Left lung (tissue), 4 donors: ENCODE measurements at regions not wholly inside any gene's neighbourhood (a gene's known extent, or its start where the extent isn't known, plus 50 kb on each side); places are given as distances from the start of the nearest gene placed in this dataset.

Experiments
- ATAC-seq: fragments of 200-7000 bp; cut with Tn5 transposase; one replicate; pipeline ENCODE4 v1.9.1; 2020; ENCODE audit warnings: moderate library complexity
- DNase-seq, 4 donors: peaks; one replicate each; pipeline ENCODE4 v3.0.0-alpha.2; 2013 to 2020
- H3K27ac ChIP-seq, 2 donors: fragments of 200-600 bp; sonication (generic) in 1 of 2; one replicate each; pipeline versions ENCODE4 v1.5.0 to v1.8.0; 2020 to 2021
- H3K27me3 ChIP-seq, 2 donors: fragments of 200-600 bp; sonication (generic) in 1 of 2; one replicate each; pipeline versions ENCODE4 v1.5.0 to v1.8.0; 2020 to 2021
- H3K36me3 ChIP-seq, 2 donors: fragments of 200-600 bp; sonication (generic) in 1 of 2; one replicate each; pipeline versions ENCODE4 v1.5.0 to v1.8.0; 2020 to 2021
- H3K4me1 ChIP-seq, 2 donors: fragments of 200-600 bp; one replicate each; pipeline ENCODE4 v1.8.0; 2021
- H3K4me3 ChIP-seq, 2 donors: fragments of 200-600 bp; sonication (generic) in 1 of 2; one replicate each; pipeline versions ENCODE4 v1.5.0 to v1.8.0; 2020 to 2021; ENCODE audit warnings: mild to moderate bottlenecking in 1 of 2
- H3K9me3 ChIP-seq, 2 donors: fragments of 200-600 bp; sonication (generic) in 1 of 2; one replicate each; pipeline versions ENCODE4 v1.5.0 to v1.8.0; 2020 to 2021
- intact Hi-C, 2 donors: fragments of 100-400 bp; cut with DNase I; formaldehyde crosslinking; loops; one replicate each; pipeline versions ENCODE4 v1.11.2 to v1.14.2; 2022
- TF ChIP-seq, protein P1 (sequence below), 2 donors: fragments of 200-600 bp; sonication (generic) in 1 of 2; IDR thresholded peaks; one replicate each; pipeline versions ENCODE4 v1.5.0 to v1.8.0; 2021; ENCODE audit warnings: antibody characterized with exemption in 2 of 2
- donor health status: DM: no; HTN: yes; CAD: no.
- donor health status: DM: no; HTN: no; CAD: no.

DNA sequence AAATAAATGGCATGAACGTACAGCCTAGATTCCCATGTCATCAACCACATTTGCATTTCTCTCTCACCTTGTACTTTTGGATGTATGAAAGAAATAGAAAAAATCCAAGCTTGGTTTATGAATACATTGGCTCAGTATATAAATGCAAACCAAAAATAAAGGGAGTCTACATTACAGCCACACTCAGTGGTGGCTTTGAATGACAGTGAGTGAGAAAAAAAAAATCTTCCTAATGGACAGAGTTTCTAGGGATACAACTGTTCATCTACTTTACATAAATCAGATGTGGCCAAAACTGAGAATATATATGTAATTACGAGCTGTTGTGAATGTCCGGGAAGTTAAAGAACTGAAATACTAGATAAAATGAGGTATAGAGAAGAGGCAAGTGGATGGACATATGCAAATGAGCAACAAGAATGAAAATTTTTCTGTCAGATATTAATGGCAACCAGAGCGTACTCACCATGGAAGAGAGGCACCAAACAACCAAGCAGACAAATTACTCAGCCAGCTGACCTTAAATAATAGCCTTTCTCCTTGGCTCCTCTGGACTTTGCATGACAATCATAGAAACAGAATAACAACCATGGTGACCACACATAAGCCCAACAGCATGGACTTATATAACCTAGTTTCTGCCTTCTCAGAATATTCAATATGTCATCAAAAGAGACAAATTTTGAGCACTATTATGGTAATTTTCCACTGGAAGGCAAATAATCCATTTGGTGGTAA lies 1305.8 kb downstream of the OTOL1 start:
- H3K27ac ChIP-seq: no peak overlapping the region
- no peaks in the 10 kb centered on the region for H3K4me1 ChIP-seq
- H3K9me3 ChIP-seq: no peaks in the 10 kb centered on the region
- TF ChIP-seq, protein P1, sequence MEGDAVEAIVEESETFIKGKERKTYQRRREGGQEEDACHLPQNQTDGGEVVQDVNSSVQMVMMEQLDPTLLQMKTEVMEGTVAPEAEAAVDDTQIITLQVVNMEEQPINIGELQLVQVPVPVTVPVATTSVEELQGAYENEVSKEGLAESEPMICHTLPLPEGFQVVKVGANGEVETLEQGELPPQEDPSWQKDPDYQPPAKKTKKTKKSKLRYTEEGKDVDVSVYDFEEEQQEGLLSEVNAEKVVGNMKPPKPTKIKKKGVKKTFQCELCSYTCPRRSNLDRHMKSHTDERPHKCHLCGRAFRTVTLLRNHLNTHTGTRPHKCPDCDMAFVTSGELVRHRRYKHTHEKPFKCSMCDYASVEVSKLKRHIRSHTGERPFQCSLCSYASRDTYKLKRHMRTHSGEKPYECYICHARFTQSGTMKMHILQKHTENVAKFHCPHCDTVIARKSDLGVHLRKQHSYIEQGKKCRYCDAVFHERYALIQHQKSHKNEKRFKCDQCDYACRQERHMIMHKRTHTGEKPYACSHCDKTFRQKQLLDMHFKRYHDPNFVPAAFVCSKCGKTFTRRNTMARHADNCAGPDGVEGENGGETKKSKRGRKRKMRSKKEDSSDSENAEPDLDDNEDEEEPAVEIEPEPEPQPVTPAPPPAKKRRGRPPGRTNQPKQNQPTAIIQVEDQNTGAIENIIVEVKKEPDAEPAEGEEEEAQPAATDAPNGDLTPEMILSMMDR (IDR thresholded peaks at IDR 0.05): no peak
- intact Hi-C loops: no loop called here
- ATAC-seq (no peak), DNase-seq (no peak)
- no peaks in the 10 kb centered on the region for H3K27me3 ChIP-seq
- H3K4me3 ChIP-seq: no peak overlapping the region
- H3K36me3 ChIP-seq: no peaks in the 10 kb centered on the region

DNA sequence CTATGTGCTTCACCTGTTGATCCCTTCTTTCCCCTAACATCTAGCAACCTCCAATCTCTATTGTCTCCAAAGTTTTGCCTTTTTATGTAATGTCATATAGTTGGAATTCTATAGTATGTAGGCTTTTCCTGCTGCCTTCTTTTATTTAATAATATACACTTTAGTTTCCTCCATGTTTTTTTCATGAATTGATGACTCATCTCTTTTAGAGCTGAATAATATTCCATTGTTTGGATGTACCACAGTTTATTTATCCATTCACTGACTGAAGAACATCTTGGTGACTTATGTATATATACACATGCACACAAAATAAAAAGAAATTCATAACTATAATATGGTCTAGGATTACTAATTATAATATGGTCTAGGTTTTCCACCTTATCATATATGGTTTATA lies 1314.2 kb downstream of the OTOL1 start:
- DNase-seq: no peak
- intact Hi-C loops: no loop called here
- Histone ChIP-seq H3K27me3 (no peaks in the 10 kb centered on the region), H3K9me3 (no peaks in the 10 kb centered on the region), H3K4me3 (no peak overlapping the region), H3K27ac (no peak overlapping the region), H3K4me1 (no peaks in the 10 kb centered on the region), H3K36me3 (no peaks in the 10 kb centered on the region)
- TF ChIP-seq, protein P1 (IDR thresholded peaks at IDR 0.05): no peak
- no peak for ATAC-seq

DNA sequence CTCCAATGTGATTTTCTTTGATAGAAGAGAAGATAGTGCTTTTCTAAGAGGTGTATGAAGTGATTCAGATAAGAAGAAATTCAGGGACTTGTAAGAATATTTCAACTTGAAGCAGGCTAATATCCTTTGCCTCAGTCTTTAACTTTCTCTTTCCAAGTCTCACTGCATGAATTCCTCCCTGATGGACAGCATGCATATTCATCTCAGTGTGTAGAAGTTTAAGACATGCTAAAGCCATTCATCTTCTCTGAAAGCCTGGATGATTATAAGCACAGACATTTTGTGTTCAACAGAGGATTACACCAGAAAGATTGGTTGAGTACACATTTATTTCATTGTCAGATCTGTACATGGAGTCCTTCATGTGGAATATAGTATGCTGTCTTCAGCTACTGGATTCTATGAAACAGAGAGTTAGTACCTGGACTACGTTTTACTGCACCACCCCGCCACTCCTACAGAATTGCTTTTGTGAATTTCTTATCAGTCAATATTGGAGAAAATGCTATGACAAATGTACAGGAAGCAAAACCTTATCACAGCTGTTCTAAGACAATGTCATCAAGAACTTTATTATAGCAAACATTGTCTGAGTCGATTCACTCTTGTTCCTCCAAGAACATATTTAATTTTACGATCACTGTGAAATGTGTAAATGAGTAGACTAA lies 1346.1 kb downstream of the OTOL1 start:
- no peaks in the 10 kb centered on the region for H3K27me3 ChIP-seq
- H3K36me3 ChIP-seq: no peaks in the 10 kb centered on the region
- TF ChIP-seq, protein P1 (IDR thresholded peaks at IDR 0.05): no peak
- no peak for DNase-seq
- H3K9me3 ChIP-seq: peaks cover 0 to 4% of the 10 kb centered on the region in 2 donors
- no peak overlapping the region for H3K4me3 ChIP-seq
- intact Hi-C loops: no loop called here
- H3K4me1 ChIP-seq: no peaks in the 10 kb centered on the region
- no peak overlapping the region for H3K27ac ChIP-seq
- no peak for ATAC-seq

DNA sequence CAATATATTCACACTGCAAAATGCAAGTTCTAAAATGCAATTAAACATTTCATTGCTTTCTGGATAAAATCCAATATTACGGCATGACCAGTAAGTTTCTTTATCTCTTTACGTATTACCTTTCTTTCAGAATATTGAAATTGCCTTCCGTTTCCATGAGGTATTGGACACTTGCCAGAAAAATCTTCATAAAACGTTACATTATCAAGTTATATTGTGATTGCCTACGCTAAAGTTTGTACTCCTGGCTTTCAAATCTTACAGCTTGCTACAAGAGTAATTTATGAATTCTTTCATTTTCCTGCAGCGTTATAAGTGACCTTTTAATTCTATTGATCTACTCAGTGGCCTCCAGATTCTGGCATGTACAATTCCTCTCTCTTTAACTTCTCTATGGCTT lies 1349.3 kb downstream of the OTOL1 start:
- Histone ChIP-seq H3K36me3 (no peaks in the 10 kb centered on the region), H3K4me1 (no peaks in the 10 kb centered on the region), H3K4me3 (no peak overlapping the region), H3K27me3 (no peaks in the 10 kb centered on the region), H3K27ac (no peak overlapping the region), H3K9me3 (peaks cover 0 to 4% of the 10 kb centered on the region in 2 donors)
- no peak for DNase-seq
- TF ChIP-seq, protein P1 (IDR thresholded peaks at IDR 0.05): no peak
- no peak for ATAC-seq
- intact Hi-C loops: no loop called here

DNA sequence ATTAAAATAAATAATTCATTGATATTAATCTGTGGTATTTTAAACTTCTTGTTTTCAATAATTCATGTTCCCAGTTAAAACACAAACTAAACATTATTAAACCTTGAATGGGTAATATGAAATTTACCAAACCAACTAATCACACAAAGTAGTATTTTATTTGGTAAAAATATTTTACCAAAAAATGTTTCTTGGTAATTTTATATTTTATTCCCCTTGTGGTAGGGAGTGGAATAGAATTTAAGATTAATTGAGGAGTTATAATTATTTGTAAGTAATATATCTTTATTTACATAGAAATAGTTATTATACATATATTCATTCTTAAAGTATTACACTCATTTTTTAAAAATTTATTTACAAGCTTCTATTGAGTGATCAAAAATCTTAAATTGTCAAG lies 1350.9 kb downstream of the OTOL1 start:
- H3K4me3 ChIP-seq: no peak overlapping the region
- H3K27ac ChIP-seq: no peak overlapping the region
- H3K9me3 ChIP-seq: peaks cover 0 to 4% of the 10 kb centered on the region in 2 donors
- H3K36me3 ChIP-seq: no peaks in the 10 kb centered on the region
- no peaks in the 10 kb centered on the region for H3K4me1 ChIP-seq
- no peak for DNase-seq
- TF ChIP-seq, protein P1 (IDR thresholded peaks at IDR 0.05): no peak
- no peaks in the 10 kb centered on the region for H3K27me3 ChIP-seq
- no peak for ATAC-seq
- intact Hi-C loops: no loop called here
